ENCODE measurements at regions not wholly inside any gene's neighbourhood (a gene's known extent, or its start where the extent isn't known, plus 50 kb on each side); places are given as distances from the start of the nearest gene placed in this dataset.

DNA sequence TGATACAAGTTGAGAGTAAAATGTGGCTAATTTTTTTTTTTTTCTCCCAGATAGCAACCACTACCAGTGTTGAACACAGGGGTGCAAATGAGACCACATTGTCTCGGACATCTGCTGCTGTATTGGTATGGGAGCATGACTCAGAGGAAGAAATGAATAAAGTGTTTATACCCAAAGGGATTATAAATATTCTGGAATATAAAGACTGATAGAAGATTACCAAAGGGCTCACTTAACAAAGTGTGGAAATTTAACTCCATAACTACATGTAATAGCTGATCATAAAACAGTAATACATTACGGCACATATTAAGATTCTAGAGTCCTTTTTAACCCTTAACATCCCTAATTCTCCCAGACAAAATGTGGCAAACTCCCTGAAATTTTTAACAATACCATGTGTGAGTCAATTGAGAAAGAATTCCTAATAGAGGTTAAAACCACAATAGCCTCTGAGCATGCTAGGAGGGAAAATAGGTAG, 1023.0 kb upstream of the ACVR2A start:
- H3K4me1 ChIP-seq (ENCODE audit: insufficient read depth, low read length) = no peaks in the 10 kb centered on the region
- H3K27me3 ChIP-seq (ENCODE audit: insufficient read depth, low read length) = no peaks in the 10 kb centered on the region
- H3K9me3 ChIP-seq (ENCODE audit: control insufficient read depth, low read depth, low read length) = no peaks in the 10 kb centered on the region
- no peak overlapping the region for H3K18ac ChIP-seq (ENCODE audit: insufficient read length, low read depth, low read length)
- no peak overlapping the region for H2BK12ac ChIP-seq (ENCODE audit: insufficient read length, low read depth, low read length)
- no peak overlapping the region for H3K4ac ChIP-seq (ENCODE audit: low read depth, low read length)
- DNase-seq = no peak
- Mint-ChIP-seq H3K27me3 (ENCODE audit: low read depth) (no peaks in the 10 kb centered on the region), H3K4me1 (peaks cover 28 to 32% of the 10 kb centered on the region in 2 experiments), H3K27ac (no peak overlapping the region), H3K9me3 (peaks cover 5 to 11% of the 10 kb centered on the region in 2 experiments; a peak in 4 of 5 replicates), H3K36me3 (ENCODE audit: insufficient read depth in 1 of 3, low read depth in 3 of 3) (peaks cover 0 to 4% (median 2%) of the 10 kb centered on the region in 3 experiments; a peak in 3 of 7 replicates), H3K4me3 (no peak overlapping the region)
- no peak overlapping the region for H4K91ac ChIP-seq (ENCODE audit: insufficient read length, low read depth, low read length)
- no peak overlapping the region for H2AK5ac ChIP-seq (ENCODE audit: insufficient read length, low read length)
- no peaks in the 10 kb centered on the region for H3K23me2 ChIP-seq (ENCODE audit: insufficient read length, low read depth, low read length, poor library complexity, severe bottlenecking)
- no peak; the same call in 2 of the 3 replicates for TF ChIP-seq CTCF (conservative IDR thresholded peaks at IDR 0.05)
- no peak overlapping the region for H3K23ac ChIP-seq (ENCODE audit: insufficient read length, low read depth, low read length)
- no peaks in the 10 kb centered on the region for H3K79me2 ChIP-seq (ENCODE audit: insufficient read depth, low read length)
- no peak overlapping the region for H3K14ac ChIP-seq (ENCODE audit: insufficient read depth, low read length)
- H3T11ph ChIP-seq (ENCODE audit: low read length) = no peak overlapping the region
- H4K5ac ChIP-seq (ENCODE audit: insufficient read length, low read depth, low read length) = no peak overlapping the region
- no peak overlapping the region for H2BK15ac ChIP-seq (ENCODE audit: low read depth, low read length)
- no peaks in the 10 kb centered on the region for H3K79me1 ChIP-seq (ENCODE audit: insufficient read depth, low read depth, low read length, poor library complexity, severe bottlenecking)
- no CpG with 5 or more reads among the region's 2 CpGs for WGBS (ENCODE audit: extremely low coverage, insufficient read length, low lambda C conversion rate)
- no peak overlapping the region for H3K9ac ChIP-seq (ENCODE audit: extremely low read depth, insufficient read length, low read length)
- no peak overlapping the region for H2BK20ac ChIP-seq (ENCODE audit: low read depth, low read length, poor library complexity, severe bottlenecking)
- H4K8ac ChIP-seq (replicated peaks; ENCODE audit: insufficient read length, low read depth, low read length) = no peak overlapping the region
- H4K20me1 ChIP-seq (ENCODE audit: control insufficient read depth, insufficient read depth, insufficient read length) = no peaks in the 10 kb centered on the region
- no peak overlapping the region for H3K56ac ChIP-seq (ENCODE audit: insufficient read length, low read depth, low read length)
- no peak overlapping the region for H2AFZ ChIP-seq (ENCODE audit: low read length)
- H3K4me2 ChIP-seq (ENCODE audit: insufficient read depth, insufficient read length, low read length) = no peak overlapping the region
- no peak overlapping the region for H3K27ac ChIP-seq (ENCODE audit: insufficient read length, low read depth, low read length)
- no peak overlapping the region for H2BK120ac ChIP-seq (ENCODE audit: low read depth, low read length, poor library complexity, severe bottlenecking)
- H2BK5ac ChIP-seq (ENCODE audit: insufficient read length, low read length) = no peak overlapping the region
